ENCODE measurements at regions not wholly inside any gene's neighbourhood (a gene's known extent, or its start where the extent isn't known, plus 50 kb on each side); places are given as distances from the start of the nearest gene placed in this dataset.

DNA sequence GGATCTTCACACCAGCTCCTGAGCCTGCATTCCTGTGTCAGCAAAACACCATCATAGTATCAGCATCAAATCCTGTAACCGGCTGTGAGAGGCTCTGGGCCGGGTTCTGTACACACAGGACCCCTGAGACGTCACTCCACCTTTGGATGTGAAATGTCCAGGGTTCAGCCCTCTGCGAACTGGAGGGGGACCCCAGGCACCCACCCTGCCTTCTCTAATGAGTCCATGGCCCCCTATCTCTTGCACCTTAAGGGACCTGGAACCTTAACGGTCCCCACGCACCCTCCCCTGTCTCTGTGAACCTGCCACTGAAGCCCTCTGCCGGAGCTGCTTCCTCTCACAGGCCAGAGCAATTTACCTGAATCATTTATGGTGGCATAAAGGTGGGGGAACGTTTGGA, 257.8 kb downstream of the NPHP4 start:
- TF ChIP-seq, protein P1, sequence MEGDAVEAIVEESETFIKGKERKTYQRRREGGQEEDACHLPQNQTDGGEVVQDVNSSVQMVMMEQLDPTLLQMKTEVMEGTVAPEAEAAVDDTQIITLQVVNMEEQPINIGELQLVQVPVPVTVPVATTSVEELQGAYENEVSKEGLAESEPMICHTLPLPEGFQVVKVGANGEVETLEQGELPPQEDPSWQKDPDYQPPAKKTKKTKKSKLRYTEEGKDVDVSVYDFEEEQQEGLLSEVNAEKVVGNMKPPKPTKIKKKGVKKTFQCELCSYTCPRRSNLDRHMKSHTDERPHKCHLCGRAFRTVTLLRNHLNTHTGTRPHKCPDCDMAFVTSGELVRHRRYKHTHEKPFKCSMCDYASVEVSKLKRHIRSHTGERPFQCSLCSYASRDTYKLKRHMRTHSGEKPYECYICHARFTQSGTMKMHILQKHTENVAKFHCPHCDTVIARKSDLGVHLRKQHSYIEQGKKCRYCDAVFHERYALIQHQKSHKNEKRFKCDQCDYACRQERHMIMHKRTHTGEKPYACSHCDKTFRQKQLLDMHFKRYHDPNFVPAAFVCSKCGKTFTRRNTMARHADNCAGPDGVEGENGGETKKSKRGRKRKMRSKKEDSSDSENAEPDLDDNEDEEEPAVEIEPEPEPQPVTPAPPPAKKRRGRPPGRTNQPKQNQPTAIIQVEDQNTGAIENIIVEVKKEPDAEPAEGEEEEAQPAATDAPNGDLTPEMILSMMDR (IDR thresholded peaks at IDR 0.05): no peak
- no peak for TF ChIP-seq EZH2 (IDR thresholded peaks at IDR 0.05)

Data from neural progenitor cell (in vitro differentiated cells).